GM12873 (cell line): ENCODE measurements at regions not wholly inside any gene's neighbourhood (a gene's known extent, or its start where the extent isn't known, plus 50 kb on each side); places are given as distances from the start of the nearest gene placed in this dataset.

Experiments used
- CTCF ChIP-seq: IDR thresholded peaks from 2 replicates; pipeline ENCODE4 v1.5.1; 2012; ENCODE audit warnings: low read depth, mild to moderate bottlenecking, moderate library complexity, low read length, control low read depth; ENCODE audit not compliant: insufficient read depth; ENCODE audit errors: missing control alignments

- TF ChIP-seq CTCF, result no peak
Observed at GRCh38 chr17:63042256-63042812, 76.3 kb downstream of the TANC2 start.

DNA sequence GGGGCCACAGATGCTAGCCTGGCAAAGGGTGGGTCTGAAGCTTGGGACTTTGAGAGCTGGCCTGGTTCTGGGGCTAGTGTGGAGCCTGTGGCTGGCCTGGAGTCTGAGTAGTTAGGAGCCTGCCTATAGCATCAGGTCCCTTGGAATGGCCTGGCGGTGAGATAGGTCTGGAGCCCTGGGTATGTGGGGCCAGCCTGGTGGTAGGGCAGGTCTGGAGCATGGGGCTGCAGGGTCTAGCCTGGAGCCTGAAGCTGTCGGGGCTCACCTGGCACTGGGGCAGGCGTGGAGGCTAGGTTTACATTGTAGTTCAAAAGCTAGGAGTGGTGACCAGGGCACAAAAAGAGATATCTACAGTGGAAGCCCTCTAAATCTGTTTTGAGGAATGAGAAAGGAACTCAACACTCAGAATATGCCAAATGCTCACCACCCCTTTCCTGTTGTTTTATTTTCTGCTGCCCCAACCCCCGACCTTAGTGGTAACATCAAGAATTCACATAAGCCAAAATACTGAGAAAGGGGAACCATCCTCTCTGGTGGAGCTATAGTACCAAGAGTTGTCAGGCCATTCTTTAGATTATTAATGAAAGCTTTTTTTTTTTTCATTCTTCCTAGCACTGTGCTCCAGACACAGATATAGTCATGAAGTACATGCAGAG lies 100.3 kb downstream of the TANC2 start:
- no peak for TF ChIP-seq CTCF

DNA sequence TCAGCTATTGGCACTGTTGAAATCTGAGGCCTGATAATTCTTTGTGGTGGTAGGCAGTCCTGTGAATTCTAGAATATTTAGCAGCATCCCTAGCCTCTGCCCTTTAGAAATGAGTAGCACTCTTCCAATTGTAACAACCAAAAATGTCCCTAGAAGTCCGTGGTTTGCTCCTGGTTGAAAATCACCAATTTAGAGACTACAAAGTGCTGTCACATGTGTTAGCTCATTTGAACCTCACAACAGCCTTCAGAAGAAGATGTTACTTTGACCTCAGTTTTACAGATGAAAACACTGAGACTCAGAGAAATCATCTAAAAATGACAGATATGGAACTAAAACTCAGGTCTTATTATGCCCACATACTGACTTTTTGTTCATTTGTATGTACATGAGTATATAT lies 103.2 kb downstream of the TANC2 start:
- TF ChIP-seq CTCF, result no peak

DNA sequence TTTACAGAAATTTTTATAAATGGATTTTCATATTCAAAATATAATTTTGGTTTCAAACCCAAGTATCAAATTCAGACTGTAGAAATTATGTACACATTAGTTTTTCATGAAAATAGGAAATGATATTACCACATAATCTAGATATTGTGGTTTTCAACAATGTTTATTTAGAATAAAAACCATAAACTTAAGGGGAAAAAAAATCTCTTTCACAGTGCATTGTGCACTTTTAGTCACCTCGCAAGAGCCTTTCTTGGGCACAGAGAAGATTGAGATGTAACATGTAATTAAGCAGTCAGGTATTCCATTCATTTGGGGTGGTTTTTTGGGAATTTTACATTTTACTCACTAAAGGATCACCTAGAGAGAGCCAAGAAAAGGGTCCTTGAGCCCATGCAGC lies 104.0 kb downstream of the TANC2 start:
- no peak for TF ChIP-seq CTCF

GRCh38 chr17:63071797-63072196 lies 105.8 kb downstream of the TANC2 start:
- no peak for TF ChIP-seq CTCF

DNA sequence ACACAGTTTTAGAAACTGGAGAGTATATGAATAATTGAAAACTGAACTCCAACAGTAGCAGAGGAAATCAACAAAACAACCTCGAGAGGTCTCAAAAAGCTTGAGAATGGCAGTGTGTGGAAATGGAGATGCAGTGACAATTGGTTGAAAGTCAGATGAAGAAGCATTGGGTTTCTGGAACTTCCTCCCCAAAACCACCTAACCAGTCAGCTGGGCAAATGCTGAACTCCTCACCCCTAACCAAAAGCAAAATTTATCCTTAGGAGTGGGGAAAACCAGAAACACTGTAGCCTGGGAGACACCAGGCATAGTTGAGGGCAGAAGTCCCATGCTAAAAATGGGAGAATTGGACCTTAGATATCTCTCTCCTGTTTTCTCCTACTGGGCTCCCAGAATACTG lies 109.9 kb downstream of the TANC2 start:
- TF ChIP-seq CTCF, result no peak

DNA sequence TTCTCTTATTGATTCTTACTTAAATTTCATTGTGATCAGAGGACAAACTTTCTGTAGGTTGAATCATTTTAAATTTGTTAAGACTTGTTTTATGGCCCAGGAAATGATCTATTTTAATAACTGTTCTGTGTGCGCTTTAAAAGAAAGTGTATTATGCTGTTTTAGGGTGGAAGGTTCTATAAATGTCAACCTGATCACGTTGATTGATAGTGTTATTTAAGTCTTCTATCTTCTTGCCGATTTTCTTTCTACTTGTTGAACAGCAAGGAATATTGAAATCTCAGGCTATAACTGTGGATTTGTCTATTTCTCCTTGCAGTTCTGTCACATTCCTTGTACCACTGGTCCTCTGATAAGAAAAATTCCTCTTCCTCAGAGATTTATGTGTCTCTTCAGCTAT lies 112.7 kb downstream of the TANC2 start:
- no peak for TF ChIP-seq CTCF
